Chondrocyte (in vitro differentiated cells): ENCODE measurements at regions not wholly inside any gene's neighbourhood (a gene's known extent, or its start where the extent isn't known, plus 50 kb on each side); places are given as distances from the start of the nearest gene placed in this dataset.
A peak's percentile ranks its signal among the peaks of the same experiment; 100 is the strongest.

Experiments used
- DNase-seq: peaks from one replicate; pipeline ENCODE4 v3.0.0; 2021; ENCODE audit warnings: mixed read lengths, low spot score
- H3K27ac Mint-ChIP-seq: one replicate; pipeline ENCODE4 v1.8.0; 2021; ENCODE audit warnings: mild to moderate bottlenecking, moderate library complexity, mixed read lengths; ENCODE audit not compliant: unreplicated experiment
- H3K27me3 Mint-ChIP-seq: 2 replicates; pipeline ENCODE4 v1.8.0; 2021; ENCODE audit warnings: low read depth, mixed read lengths
- H3K36me3 Mint-ChIP-seq: 2 replicates; pipeline ENCODE4 v1.8.0; 2021; ENCODE audit warnings: low read depth, mixed read lengths
- H3K4me1 Mint-ChIP-seq: 2 replicates; pipeline ENCODE4 v1.8.0; 2021; ENCODE audit warnings: low read depth, mild to moderate bottlenecking, mixed read lengths
- H3K4me3 Mint-ChIP-seq: one replicate; pipeline ENCODE4 v1.8.0; 2021; ENCODE audit warnings: mild to moderate bottlenecking, moderate library complexity, mixed read lengths; ENCODE audit not compliant: unreplicated experiment
- H3K9me3 Mint-ChIP-seq: 2 replicates; pipeline ENCODE4 v1.8.0; 2021; ENCODE audit warnings: low read depth, mixed read lengths
- TF ChIP-seq, protein P1 (sequence below): fragments of 200-600 bp; sonication (generic); IDR thresholded peaks from 2 replicates; pipeline ENCODE4 v1.5.0; 2021; ENCODE audit warnings: antibody characterized with exemption, mild to moderate bottlenecking, moderate library complexity

DNA sequence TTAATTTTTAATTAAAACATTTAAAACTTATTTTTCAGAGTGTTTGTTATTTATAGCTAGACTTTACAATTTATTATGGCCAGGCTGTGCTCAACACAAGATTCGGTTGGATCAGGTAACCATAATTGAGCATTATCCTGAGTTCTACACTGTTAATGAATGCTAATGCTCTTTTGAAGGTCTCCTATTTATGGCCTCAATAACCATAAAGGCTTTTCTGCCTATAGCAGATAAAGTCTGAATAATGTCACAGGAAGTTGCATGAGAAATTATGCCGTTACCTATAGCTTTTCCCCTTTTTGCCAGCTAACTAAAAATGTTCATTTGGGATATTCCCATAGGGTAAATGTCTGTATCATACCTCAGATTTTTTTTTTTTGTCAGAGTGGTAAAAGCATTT, 269.4 kb upstream of the E2F7 start:
- Mint-ChIP-seq H3K27me3 (peaks cover 22% of the 10 kb centered on the region), H3K4me3 (no peak overlapping the region), H3K9me3 (no peaks in the 10 kb centered on the region), H3K36me3 (no peaks in the 10 kb centered on the region), H3K4me1 (no peaks in the 10 kb centered on the region), H3K27ac (no peak overlapping the region)
- TF ChIP-seq, protein P1, sequence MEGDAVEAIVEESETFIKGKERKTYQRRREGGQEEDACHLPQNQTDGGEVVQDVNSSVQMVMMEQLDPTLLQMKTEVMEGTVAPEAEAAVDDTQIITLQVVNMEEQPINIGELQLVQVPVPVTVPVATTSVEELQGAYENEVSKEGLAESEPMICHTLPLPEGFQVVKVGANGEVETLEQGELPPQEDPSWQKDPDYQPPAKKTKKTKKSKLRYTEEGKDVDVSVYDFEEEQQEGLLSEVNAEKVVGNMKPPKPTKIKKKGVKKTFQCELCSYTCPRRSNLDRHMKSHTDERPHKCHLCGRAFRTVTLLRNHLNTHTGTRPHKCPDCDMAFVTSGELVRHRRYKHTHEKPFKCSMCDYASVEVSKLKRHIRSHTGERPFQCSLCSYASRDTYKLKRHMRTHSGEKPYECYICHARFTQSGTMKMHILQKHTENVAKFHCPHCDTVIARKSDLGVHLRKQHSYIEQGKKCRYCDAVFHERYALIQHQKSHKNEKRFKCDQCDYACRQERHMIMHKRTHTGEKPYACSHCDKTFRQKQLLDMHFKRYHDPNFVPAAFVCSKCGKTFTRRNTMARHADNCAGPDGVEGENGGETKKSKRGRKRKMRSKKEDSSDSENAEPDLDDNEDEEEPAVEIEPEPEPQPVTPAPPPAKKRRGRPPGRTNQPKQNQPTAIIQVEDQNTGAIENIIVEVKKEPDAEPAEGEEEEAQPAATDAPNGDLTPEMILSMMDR = no peak
- DNase-seq = no peak

DNA sequence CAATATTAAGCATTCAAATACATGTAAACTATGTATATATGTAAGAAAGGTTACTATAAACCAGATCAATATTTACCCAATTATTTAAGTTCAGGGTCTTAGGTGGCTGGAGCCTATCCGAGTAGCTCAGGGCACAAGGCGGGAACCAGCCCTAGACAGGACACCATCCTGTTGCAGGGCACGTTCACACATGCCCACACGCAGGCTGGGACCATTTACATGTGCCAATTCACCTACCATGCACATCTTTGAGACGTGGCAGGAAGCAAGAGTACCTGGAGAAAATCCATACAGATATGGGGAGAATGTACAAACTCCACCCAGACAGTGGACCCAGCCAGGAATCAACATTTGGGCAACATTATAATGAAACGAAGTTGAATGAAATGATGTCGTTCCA, 263.0 kb upstream of the E2F7 start:
- Mint-ChIP-seq H3K36me3 (peaks cover 2% of the 10 kb centered on the region), H3K27me3 (peaks cover 57% of the 10 kb centered on the region), H3K27ac (no peak overlapping the region), H3K9me3 (no peaks in the 10 kb centered on the region), H3K4me1 (peaks cover 18% of the 10 kb centered on the region), H3K4me3 (no peak overlapping the region)
- TF ChIP-seq, protein P1 = no peak
- DNase-seq = no peak

DNA sequence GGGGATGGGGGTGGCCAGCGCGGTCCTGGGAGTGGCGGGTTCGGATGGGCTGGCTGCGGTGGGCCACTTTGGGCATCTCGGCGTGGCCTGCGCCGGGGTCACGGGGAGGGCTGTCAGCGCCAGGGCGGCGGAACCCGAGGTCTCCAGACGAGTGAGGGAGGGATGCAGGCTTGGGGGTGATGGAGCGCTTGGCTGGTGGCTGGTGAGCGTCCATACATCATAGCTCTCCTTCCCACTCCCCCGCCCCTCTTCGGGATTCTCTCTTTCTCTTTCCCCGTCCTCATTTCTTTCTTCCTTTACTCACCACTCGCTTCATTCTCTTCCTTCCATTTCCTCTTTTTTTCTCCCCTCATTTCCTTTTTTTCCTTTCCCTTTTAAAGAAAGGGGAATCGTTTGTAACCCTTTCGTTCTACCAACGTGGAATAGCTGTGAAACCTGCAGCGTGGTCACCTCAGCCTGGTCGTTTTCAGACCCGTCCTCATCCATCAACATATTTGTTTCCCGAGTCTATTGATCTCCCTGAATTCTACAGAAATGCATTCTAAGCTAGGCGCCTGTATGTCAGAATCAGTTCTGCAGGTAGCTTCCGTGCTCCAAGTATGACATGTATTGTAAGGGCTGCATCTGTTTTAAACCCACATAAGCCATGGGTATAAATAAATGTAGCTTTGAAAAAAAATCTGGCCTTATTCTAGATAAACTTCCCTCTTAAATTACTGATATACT, 260.3 kb upstream of the E2F7 start:
- peaks cover 55% of the 10 kb centered on the region for H3K27me3 Mint-ChIP-seq
- no peaks in the 10 kb centered on the region for H3K9me3 Mint-ChIP-seq
- H3K36me3 Mint-ChIP-seq = peaks cover 2% of the 10 kb centered on the region
- H3K4me3 Mint-ChIP-seq = peak overlapping the region; percentile 83
- H3K4me1 Mint-ChIP-seq = peaks cover 18% of the 10 kb centered on the region
- TF ChIP-seq, protein P1 = no peak
- no peak for DNase-seq
- H3K27ac Mint-ChIP-seq = no peak overlapping the region

DNA sequence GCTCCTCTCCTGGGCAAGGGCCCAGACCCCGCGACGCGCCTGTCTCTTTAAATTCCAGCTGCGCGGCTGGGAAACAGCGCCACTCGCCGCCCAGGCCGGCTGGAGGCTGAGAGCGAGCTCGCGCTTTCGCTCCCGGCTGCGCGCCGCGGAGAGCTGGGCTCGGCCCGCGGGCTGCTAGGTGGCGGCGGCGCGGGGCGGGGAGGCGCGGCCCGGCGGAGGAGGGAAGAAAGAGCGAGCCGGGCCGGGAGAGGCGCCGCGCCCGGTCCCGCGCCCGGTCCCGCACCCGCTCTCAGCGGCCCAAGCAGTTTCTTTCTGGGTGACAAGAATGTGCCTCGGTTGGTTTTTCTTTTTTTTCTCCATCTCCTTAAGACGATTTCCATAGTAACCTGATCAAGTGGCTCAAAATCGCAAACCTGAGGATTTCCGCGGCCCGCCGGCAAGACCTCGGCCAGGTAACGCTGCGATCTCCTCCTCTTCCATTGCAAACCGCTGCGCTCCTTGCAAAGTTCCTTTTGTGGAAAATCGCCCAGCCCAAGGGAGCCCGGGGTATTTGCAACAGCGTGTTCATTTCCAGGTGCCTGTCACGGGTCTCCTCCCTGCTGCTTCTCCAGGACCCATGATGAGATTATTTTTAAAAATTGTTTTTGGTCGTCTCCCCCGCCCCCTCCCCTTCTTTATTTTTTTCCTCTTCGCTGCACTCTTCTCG, 259.5 kb upstream of the E2F7 start:
- H3K27ac Mint-ChIP-seq = no peak overlapping the region
- peaks cover 2% of the 10 kb centered on the region for H3K36me3 Mint-ChIP-seq

DNA sequence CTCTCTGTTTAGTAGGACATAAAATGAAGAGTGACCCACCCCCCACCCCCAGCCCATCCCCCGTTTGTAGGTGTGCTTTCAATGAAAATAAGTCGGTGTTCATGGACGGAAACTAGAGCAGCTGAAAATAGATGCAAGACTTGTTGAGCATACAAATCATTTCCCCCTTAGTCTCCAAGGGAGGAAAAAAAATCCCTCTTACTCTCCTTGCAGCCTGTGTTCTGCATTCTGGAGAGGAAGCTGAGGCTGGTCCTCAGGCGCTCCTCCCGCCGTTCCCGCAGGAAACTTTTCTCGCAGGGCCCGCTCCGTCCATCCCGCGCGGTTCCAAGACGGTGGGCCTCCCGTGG, 259.0 kb upstream of the E2F7 start:
- no peak overlapping the region for H3K27ac Mint-ChIP-seq
- H3K4me3 Mint-ChIP-seq = peak overlapping the region; percentile 68
- no peaks in the 10 kb centered on the region for H3K9me3 Mint-ChIP-seq

More for the DNA sequence above, 259.5 kb upstream of the E2F7 start:
- peaks cover 50% of the 10 kb centered on the region for H3K27me3 Mint-ChIP-seq
- H3K9me3 Mint-ChIP-seq = no peaks in the 10 kb centered on the region
- no peak for DNase-seq
- TF ChIP-seq, protein P1 = peak; percentile 78
- peak overlapping the region; percentile 83 for H3K4me3 Mint-ChIP-seq
- H3K4me1 Mint-ChIP-seq = peaks cover 18% of the 10 kb centered on the region

More for the DNA sequence above, 259.0 kb upstream of the E2F7 start:
- peaks cover 48% of the 10 kb centered on the region for H3K27me3 Mint-ChIP-seq
- peaks cover 2% of the 10 kb centered on the region for H3K36me3 Mint-ChIP-seq
- no peak for DNase-seq
- H3K4me1 Mint-ChIP-seq = peaks cover 18% of the 10 kb centered on the region
- TF ChIP-seq, protein P1 = no peak
